ENCODE measurements at regions not wholly inside any gene's neighbourhood (a gene's known extent, or its start where the extent isn't known, plus 50 kb on each side); places are given as distances from the start of the nearest gene placed in this dataset.

DNA sequence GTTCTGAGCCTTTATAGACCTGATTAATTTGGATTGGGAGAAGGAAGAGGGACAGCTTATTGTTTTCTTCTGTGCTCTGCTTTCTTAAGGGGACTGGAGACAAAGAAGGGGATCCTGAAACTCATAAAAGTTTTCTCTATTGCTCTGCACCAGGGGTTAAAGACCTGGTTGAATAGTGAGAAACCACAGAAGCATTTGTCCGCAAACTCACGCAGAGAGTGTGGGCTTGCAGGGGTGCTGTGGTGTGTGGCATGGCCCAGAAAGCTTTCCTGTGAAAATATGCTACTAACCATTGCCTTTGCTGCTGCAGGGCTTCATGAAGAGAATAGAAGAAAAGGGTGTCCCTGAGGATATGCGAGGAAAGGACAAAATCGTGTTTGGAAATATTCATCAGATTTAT lies 73.1 kb upstream of the UMPS start:
- Histone ChIP-seq H4K20me1 (ENCODE audit: insufficient read depth, low read length) (no peaks in the 10 kb centered on the region), H3K27me3 (ENCODE audit: control insufficient read depth in 1 of 2, insufficient read depth in 2 of 2, low read length in 2 of 2) (no peaks in the 10 kb centered on the region), H2AFZ (ENCODE audit: low read length) (no peak overlapping the region), H3K9me3 (ENCODE audit: low read length) (no peaks in the 10 kb centered on the region), H3K4me1 (ENCODE audit: insufficient read depth, low read length) (peaks cover 30% of the 10 kb centered on the region), H3K9ac (ENCODE audit: insufficient read depth, low read depth, low read length) (no peak overlapping the region), H3K27ac (ENCODE audit: extremely low read length, insufficient read depth, low read length) (no peak overlapping the region), H3K36me3 (replicated peaks in 1 of 2; ENCODE audit: control insufficient read depth in 1 of 2, insufficient read depth in 2 of 2, low read length in 2 of 2) (peaks cover 15 to 61% of the 10 kb centered on the region in 2 experiments), H3K4me3 (replicated peaks in 1 of 3; ENCODE audit: insufficient read depth in 1 of 3, low read depth in 2 of 3, low read length in 3 of 3) (no peak overlapping the region), H3K4me2 (ENCODE audit: low read depth, low read length) (no peak overlapping the region), H3K79me2 (ENCODE audit: insufficient read depth, low read length) (no peaks in the 10 kb centered on the region)
- DNase-seq (ENCODE audit: low spot score) (no peak), ATAC-seq (no peak), FAIRE-seq (no peak)
- ChIA-PET POLR2A (no interaction called here), CTCF (ENCODE audit: low intra/inter-chr PET ratio, low total read pairs) (no interaction called here)
- in situ Hi-C loops (cut with HindIII; ENCODE audit: extremely low pct_ligation_motif_present, low pct_unique_long_range_greater_than_20kb) = no loop called here
- no TSS peak for BruUV-seq (replicated peaks)
- TF ChIP-seq ZZZ3 (CRISPR knock-in tag; IDR thresholded peaks at IDR 0.05; ENCODE audit: borderline replicate concordance) = no peak
- TF ChIP-seq, protein P1, sequence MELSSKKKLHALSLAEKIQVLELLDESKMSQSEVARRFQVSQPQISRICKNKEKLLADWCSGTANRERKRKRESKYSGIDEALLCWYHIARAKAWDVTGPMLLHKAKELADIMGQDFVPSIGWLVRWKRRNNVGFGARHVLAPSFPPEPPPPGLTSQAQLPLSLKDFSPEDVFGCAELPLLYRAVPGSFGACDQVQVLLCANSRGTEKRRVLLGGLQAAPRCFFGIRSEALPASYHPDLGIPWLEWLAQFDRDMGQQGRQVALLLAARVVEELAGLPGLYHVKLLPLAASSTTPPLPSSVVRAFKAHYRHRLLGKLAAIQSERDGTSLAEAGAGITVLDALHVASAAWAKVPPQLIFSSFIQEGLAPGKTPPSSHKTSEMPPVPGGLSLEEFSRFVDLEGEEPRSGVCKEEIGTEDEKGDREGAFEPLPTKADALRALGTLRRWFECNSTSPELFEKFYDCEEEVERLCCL (CRISPR knock-in tag; IDR thresholded peaks at IDR 0.05; ENCODE audit: borderline replicate concordance) = no peak
- TF ChIP-seq, protein P2, sequence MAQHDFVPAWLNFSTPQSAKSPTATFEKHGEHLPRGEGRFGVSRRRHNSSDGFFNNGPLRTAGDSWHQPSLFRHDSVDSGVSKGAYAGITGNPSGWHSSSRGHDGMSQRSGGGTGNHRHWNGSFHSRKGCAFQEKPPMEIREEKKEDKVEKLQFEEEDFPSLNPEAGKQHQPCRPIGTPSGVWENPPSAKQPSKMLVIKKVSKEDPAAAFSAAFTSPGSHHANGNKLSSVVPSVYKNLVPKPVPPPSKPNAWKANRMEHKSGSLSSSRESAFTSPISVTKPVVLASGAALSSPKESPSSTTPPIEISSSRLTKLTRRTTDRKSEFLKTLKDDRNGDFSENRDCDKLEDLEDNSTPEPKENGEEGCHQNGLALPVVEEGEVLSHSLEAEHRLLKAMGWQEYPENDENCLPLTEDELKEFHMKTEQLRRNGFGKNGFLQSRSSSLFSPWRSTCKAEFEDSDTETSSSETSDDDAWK (CRISPR knock-in tag; IDR thresholded peaks at IDR 0.05) = no peak
- TF ChIP-seq HMGA1 (CRISPR knock-in tag; conservative IDR thresholded peaks at IDR 0.05) = no peak
- TF ChIP-seq ZNF781 (CRISPR knock-in tag; IDR thresholded peaks at IDR 0.05; ENCODE audit: borderline replicate concordance, not compliant biosample characterization) = no peak
- no peak for TF ChIP-seq KLF11 (CRISPR knock-in tag; IDR thresholded peaks at IDR 0.05)
- TF ChIP-seq, protein P3, sequence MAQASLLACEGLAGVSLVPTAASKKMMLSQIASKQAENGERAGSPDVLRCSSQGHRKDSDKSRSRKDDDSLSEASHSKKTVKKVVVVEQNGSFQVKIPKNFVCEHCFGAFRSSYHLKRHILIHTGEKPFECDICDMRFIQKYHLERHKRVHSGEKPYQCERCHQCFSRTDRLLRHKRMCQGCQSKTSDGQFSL (CRISPR knock-in tag; IDR thresholded peaks at IDR 0.05) = no peak
- TF ChIP-seq SUZ12 (IDR thresholded peaks at IDR 0.05; ENCODE audit: low read depth, low read length) = no peak
- TF ChIP-seq, protein P4, sequence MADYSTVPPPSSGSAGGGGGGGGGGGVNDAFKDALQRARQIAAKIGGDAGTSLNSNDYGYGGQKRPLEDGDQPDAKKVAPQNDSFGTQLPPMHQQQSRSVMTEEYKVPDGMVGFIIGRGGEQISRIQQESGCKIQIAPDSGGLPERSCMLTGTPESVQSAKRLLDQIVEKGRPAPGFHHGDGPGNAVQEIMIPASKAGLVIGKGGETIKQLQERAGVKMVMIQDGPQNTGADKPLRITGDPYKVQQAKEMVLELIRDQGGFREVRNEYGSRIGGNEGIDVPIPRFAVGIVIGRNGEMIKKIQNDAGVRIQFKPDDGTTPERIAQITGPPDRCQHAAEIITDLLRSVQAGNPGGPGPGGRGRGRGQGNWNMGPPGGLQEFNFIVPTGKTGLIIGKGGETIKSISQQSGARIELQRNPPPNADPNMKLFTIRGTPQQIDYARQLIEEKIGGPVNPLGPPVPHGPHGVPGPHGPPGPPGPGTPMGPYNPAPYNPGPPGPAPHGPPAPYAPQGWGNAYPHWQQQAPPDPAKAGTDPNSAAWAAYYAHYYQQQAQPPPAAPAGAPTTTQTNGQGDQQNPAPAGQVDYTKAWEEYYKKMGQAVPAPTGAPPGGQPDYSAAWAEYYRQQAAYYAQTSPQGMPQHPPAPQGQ (CRISPR knock-in tag; IDR thresholded peaks at IDR 0.05; ENCODE audit: borderline replicate concordance) = no peak
- no peak for TF ChIP-seq ZNF282 (IDR thresholded peaks at IDR 0.05; ENCODE audit: partially characterized antibody)
- no peak for TF ChIP-seq ZNF878 (CRISPR knock-in tag; IDR thresholded peaks at IDR 0.05)
- no peak for TF ChIP-seq ZMYM3 (CRISPR knock-in tag; IDR thresholded peaks at IDR 0.05)
- 96% methylated on average over 4 of the region's 4 CpGs for WGBS (ENCODE audit: low lambda C conversion rate)
- intact Hi-C loops (cut with micrococcal nuclease; ENCODE audit: unreplicated experiment) = no loop called here

All from HepG2 (cell line).